ENCODE measurements at regions not wholly inside any gene's neighbourhood (a gene's known extent, or its start where the extent isn't known, plus 50 kb on each side); places are given as distances from the start of the nearest gene placed in this dataset.

- Histone ChIP-seq H3K9ac (ENCODE audit: insufficient read depth, low read length) (no peak overlapping the region), H3K4me3 (replicated peaks in 1 of 4; ENCODE audit: control extremely low read depth in 1 of 4, insufficient read depth in 1 of 4, low read depth in 3 of 4, low read length in 4 of 4) (no peak overlapping the region), H3K4me1 (ENCODE audit: control insufficient read depth, extremely low read depth, insufficient read depth, low read length) (no peaks in the 10 kb centered on the region), H4K20me1 (ENCODE audit: control insufficient read depth, extremely low read depth, insufficient read depth, low read length) (no peaks in the 10 kb centered on the region), H3K27me3 (ENCODE audit: control insufficient read depth, insufficient read depth, low read length) (no peaks in the 10 kb centered on the region), H3K9me3 (ENCODE audit: control insufficient read depth, insufficient read depth, low read depth, low read length) (no peaks in the 10 kb centered on the region), H3K4me2 (ENCODE audit: extremely low read depth, insufficient read depth, low read length) (no peak overlapping the region), H3K36me3 (ENCODE audit: control insufficient read depth, insufficient read depth, low read length) (no peaks in the 10 kb centered on the region), H3K79me2 (ENCODE audit: control insufficient read depth, insufficient read depth, low read length) (no peaks in the 10 kb centered on the region), H3K27ac (ENCODE audit: insufficient read depth, low read length) (no peak overlapping the region), H2AFZ (ENCODE audit: low read length) (no peak overlapping the region)
- DNase-seq (ENCODE audit: low read depth in 2 of 2) = no peak
- no peak for TF ChIP-seq EZH2 (IDR thresholded peaks at IDR 0.05; ENCODE audit: low read length, missing control alignments)
- no peak for TF ChIP-seq CTCF (conservative IDR thresholded peaks at IDR 0.05 in 1 of 2, IDR thresholded peaks at IDR 0.05 in 1 of 2; ENCODE audit: low read depth in 1 of 2, low read length in 2 of 2)
Observed at GRCh38 chr6:147081076-147081609, 123.1 kb upstream of the STXBP5 start.

- Histone ChIP-seq H3K27me3 (ENCODE audit: control insufficient read depth, insufficient read depth, low read length) (no peaks in the 10 kb centered on the region), H3K9ac (ENCODE audit: insufficient read depth, low read length) (no peak overlapping the region), H3K4me2 (ENCODE audit: extremely low read depth, insufficient read depth, low read length) (no peak overlapping the region), H3K9me3 (ENCODE audit: control insufficient read depth, insufficient read depth, low read depth, low read length) (no peaks in the 10 kb centered on the region), H3K79me2 (ENCODE audit: control insufficient read depth, insufficient read depth, low read length) (no peaks in the 10 kb centered on the region), H3K36me3 (ENCODE audit: control insufficient read depth, insufficient read depth, low read length) (no peaks in the 10 kb centered on the region), H2AFZ (ENCODE audit: low read length) (no peak overlapping the region), H3K4me1 (ENCODE audit: control insufficient read depth, extremely low read depth, insufficient read depth, low read length) (no peaks in the 10 kb centered on the region), H3K27ac (ENCODE audit: insufficient read depth, low read length) (no peak overlapping the region), H3K4me3 (replicated peaks in 1 of 4; ENCODE audit: control extremely low read depth in 1 of 4, insufficient read depth in 1 of 4, low read depth in 3 of 4, low read length in 4 of 4) (no peak overlapping the region), H4K20me1 (ENCODE audit: control insufficient read depth, extremely low read depth, insufficient read depth, low read length) (no peaks in the 10 kb centered on the region)
- no peak for DNase-seq (ENCODE audit: low read depth in 2 of 2)
- TF ChIP-seq CTCF (conservative IDR thresholded peaks at IDR 0.05 in 1 of 2, IDR thresholded peaks at IDR 0.05 in 1 of 2; ENCODE audit: low read depth in 1 of 2, low read length in 2 of 2) (no peak), EZH2 (IDR thresholded peaks at IDR 0.05; ENCODE audit: low read length, missing control alignments) (no peak)
Observed at GRCh38 chr6:147087641-147088040, 116.6 kb upstream of the STXBP5 start.

- no peaks in the 10 kb centered on the region for H4K20me1 ChIP-seq (ENCODE audit: control insufficient read depth, extremely low read depth, insufficient read depth, low read length)
- H2AFZ ChIP-seq (ENCODE audit: low read length) = no peak overlapping the region
- no peak overlapping the region for H3K4me3 ChIP-seq (replicated peaks in 1 of 4; ENCODE audit: control extremely low read depth in 1 of 4, insufficient read depth in 1 of 4, low read depth in 3 of 4, low read length in 4 of 4)
- no peak overlapping the region for H3K4me2 ChIP-seq (ENCODE audit: extremely low read depth, insufficient read depth, low read length)
- no peaks in the 10 kb centered on the region for H3K9me3 ChIP-seq (ENCODE audit: control insufficient read depth, insufficient read depth, low read depth, low read length)
- H3K36me3 ChIP-seq (ENCODE audit: control insufficient read depth, insufficient read depth, low read length) = no peaks in the 10 kb centered on the region
- no peak for DNase-seq (ENCODE audit: low read depth in 2 of 2)
- no peaks in the 10 kb centered on the region for H3K4me1 ChIP-seq (ENCODE audit: control insufficient read depth, extremely low read depth, insufficient read depth, low read length)
- TF ChIP-seq EZH2 (IDR thresholded peaks at IDR 0.05; ENCODE audit: low read length, missing control alignments) = no peak
- no peak for TF ChIP-seq CTCF (conservative IDR thresholded peaks at IDR 0.05 in 1 of 2, IDR thresholded peaks at IDR 0.05 in 1 of 2; ENCODE audit: low read depth in 1 of 2, low read length in 2 of 2)
- no peaks in the 10 kb centered on the region for H3K79me2 ChIP-seq (ENCODE audit: control insufficient read depth, insufficient read depth, low read length)
- H3K9ac ChIP-seq (ENCODE audit: insufficient read depth, low read length) = no peak overlapping the region
- H3K27me3 ChIP-seq (ENCODE audit: control insufficient read depth, insufficient read depth, low read length) = no peaks in the 10 kb centered on the region
- no peak overlapping the region for H3K27ac ChIP-seq (ENCODE audit: insufficient read depth, low read length)
Observed at GRCh38 chr6:147088861-147089260, 115.4 kb upstream of the STXBP5 start.
